H9 (cell line): ENCODE measurements at regions not wholly inside any gene's neighbourhood (a gene's known extent, or its start where the extent isn't known, plus 50 kb on each side); places are given as distances from the start of the nearest gene placed in this dataset.

ENCODE experiments used
- DNase-seq: peaks from one replicate; pipeline ENCODE4 v3.0.0-alpha.2; 2017
- H2AFZ ChIP-seq: one replicate; pipeline ENCODE4 v1.6.1; 2013; ENCODE audit warnings: mild to moderate bottlenecking, low read length, control low read depth, moderate library complexity
- H2AK5ac ChIP-seq: 2 replicates; pipeline ENCODE4 v1.6.1; 2013; ENCODE audit warnings: low read length, control low read depth, mixed read lengths; ENCODE audit not compliant: insufficient read length
- H2BK120ac ChIP-seq: one replicate; pipeline ENCODE4 v1.6.1; 2013; ENCODE audit warnings: low read depth, mild to moderate bottlenecking, low read length, control low read depth, inconsistent platforms; ENCODE audit not compliant: poor library complexity, severe bottlenecking
- H2BK12ac ChIP-seq: 2 replicates; pipeline ENCODE4 v1.6.1; 2013; ENCODE audit warnings: low read length, control low read depth, mixed read lengths, low read depth; ENCODE audit not compliant: insufficient read length
- H2BK15ac ChIP-seq: 2 replicates; pipeline ENCODE4 v1.6.1; 2013; ENCODE audit warnings: low read depth, low read length, control low read depth
- H2BK20ac ChIP-seq: one replicate; pipeline ENCODE4 v1.6.1; 2013; ENCODE audit warnings: low read depth, mild to moderate bottlenecking, low read length, control low read depth, inconsistent platforms; ENCODE audit not compliant: poor library complexity, severe bottlenecking
- H2BK5ac ChIP-seq: 2 replicates; pipeline ENCODE4 v1.6.1; 2013; ENCODE audit warnings: low read length, control low read depth, mixed read lengths; ENCODE audit not compliant: insufficient read length
- H3K14ac ChIP-seq: 2 replicates; pipeline ENCODE4 v1.6.1; 2013; ENCODE audit warnings: low read length, control low read depth; ENCODE audit not compliant: insufficient read depth
- H3K18ac ChIP-seq: 2 replicates; pipeline ENCODE4 v1.6.1; 2013; ENCODE audit warnings: low read depth, mild to moderate bottlenecking, mixed read lengths, low read length, control low read depth; ENCODE audit not compliant: insufficient read length
- H3K23ac ChIP-seq: 2 replicates; pipeline ENCODE4 v1.6.1; 2013; ENCODE audit warnings: low read length, control low read depth, mixed read lengths, low read depth; ENCODE audit not compliant: insufficient read length
- H3K23me2 ChIP-seq: 2 replicates; pipeline ENCODE4 v1.6.1; 2013; ENCODE audit warnings: low read depth, mild to moderate bottlenecking, mixed read lengths, low read length, control low read depth; ENCODE audit not compliant: insufficient read length, poor library complexity, severe bottlenecking
- H3K27ac ChIP-seq: 2 replicates; pipeline ENCODE4 v1.5.1; 2013; ENCODE audit warnings: low read length, control low read depth, mixed read lengths, low read depth; ENCODE audit not compliant: insufficient read length
- H3K27me3 ChIP-seq: 2 replicates; pipeline ENCODE4 v1.6.1; 2013; ENCODE audit warnings: low read length, control low read depth, inconsistent platforms; ENCODE audit not compliant: insufficient read depth
- H3K4ac ChIP-seq: 2 replicates; pipeline ENCODE4 v1.6.1; 2013; ENCODE audit warnings: low read depth, mild to moderate bottlenecking, control low read depth, inconsistent platforms, low read length, moderate library complexity
- H3K4me1 ChIP-seq: 2 replicates; pipeline ENCODE4 v1.6.1; 2013; ENCODE audit warnings: low read length, control low read depth, inconsistent platforms; ENCODE audit not compliant: insufficient read depth
- H3K4me2 ChIP-seq: 2 replicates; pipeline ENCODE4 v1.6.1; 2013; ENCODE audit warnings: low read length, control low read depth, mixed read lengths; ENCODE audit not compliant: insufficient read length, insufficient read depth
- H3K56ac ChIP-seq: 2 replicates; pipeline ENCODE4 v1.6.1; 2013; ENCODE audit warnings: low read depth, mild to moderate bottlenecking, mixed read lengths, low read length, control low read depth; ENCODE audit not compliant: insufficient read length
- H3K79me1 ChIP-seq: 2 replicates; pipeline ENCODE4 v1.6.1; 2013; ENCODE audit warnings: low read depth, mild to moderate bottlenecking, moderate library complexity, low read length, control low read depth, inconsistent platforms; ENCODE audit not compliant: insufficient read depth, poor library complexity, severe bottlenecking
- H3K79me2 ChIP-seq: 2 replicates; pipeline ENCODE4 v1.6.1; 2013; ENCODE audit warnings: low read length, control low read depth, inconsistent platforms; ENCODE audit not compliant: insufficient read depth
- H3K9ac ChIP-seq: 2 replicates; pipeline ENCODE4 v1.6.1; 2013; ENCODE audit warnings: low read length, control low read depth, mixed read lengths; ENCODE audit not compliant: insufficient read length; ENCODE audit errors: extremely low read depth
- H3K9me3 ChIP-seq: one replicate; pipeline ENCODE4 v1.6.1; 2013; ENCODE audit warnings: low read depth, low read length, inconsistent platforms; ENCODE audit not compliant: control insufficient read depth
- H3T11ph ChIP-seq: one replicate; pipeline ENCODE4 v1.6.1; 2013; ENCODE audit warnings: mild to moderate bottlenecking, low read length, control low read depth, inconsistent platforms
- H4K20me1 ChIP-seq: one replicate; pipeline ENCODE4 v1.6.1; 2013; ENCODE audit not compliant: control insufficient read depth, insufficient read length, insufficient read depth
- H4K5ac ChIP-seq: 2 replicates; pipeline ENCODE4 v1.6.1; 2013; ENCODE audit warnings: low read depth, mild to moderate bottlenecking, mixed read lengths, low read length, control low read depth; ENCODE audit not compliant: insufficient read length
- H4K8ac ChIP-seq: replicated peaks from 2 replicates; pipeline ENCODE4 v1.6.1; 2013; ENCODE audit warnings: low read length, control low read depth, mixed read lengths, low read depth; ENCODE audit not compliant: insufficient read length
- H4K91ac ChIP-seq: 2 replicates; pipeline ENCODE4 v1.6.1; 2013; ENCODE audit warnings: low read depth, mild to moderate bottlenecking, moderate library complexity, mixed read lengths, low read length, control low read depth; ENCODE audit not compliant: insufficient read length
- H3K27ac Mint-ChIP-seq, 3 experiments: 2 replicates in 2 of 3; 3 replicates in 1 of 3; pipeline ENCODE4 v1.8.0; 2020 to 2021; ENCODE audit warnings: mixed read lengths in 3 of 3, mild to moderate bottlenecking in 1 of 3, moderate library complexity in 1 of 3
- H3K27me3 Mint-ChIP-seq: 2 replicates; pipeline ENCODE4 v1.8.0; 2021; ENCODE audit warnings: low read depth, mild to moderate bottlenecking, moderate library complexity, mixed read lengths
- H3K36me3 Mint-ChIP-seq, 3 experiments: 2 replicates in 2 of 3; 3 replicates in 1 of 3; pipeline ENCODE4 v1.8.0; 2020 to 2021; ENCODE audit warnings: low read depth in 3 of 3, mixed read lengths in 3 of 3; ENCODE audit not compliant: insufficient read depth in 1 of 3
- H3K4me1 Mint-ChIP-seq, 2 experiments: 2 replicates each; pipeline ENCODE4 v1.8.0; 2020; ENCODE audit warnings: mixed read lengths in 2 of 2
- H3K4me3 Mint-ChIP-seq, 2 experiments: 2 replicates in 1 of 2; 3 replicates in 1 of 2; pipeline ENCODE4 v1.8.0; 2020 to 2021; ENCODE audit warnings: mild to moderate bottlenecking in 2 of 2, mixed read lengths in 2 of 2, moderate library complexity in 1 of 2
- H3K9me3 Mint-ChIP-seq, 2 experiments: 2 replicates in 1 of 2; 3 replicates in 1 of 2; pipeline ENCODE4 v1.8.0; 2020; ENCODE audit warnings: mild to moderate bottlenecking in 2 of 2, mixed read lengths in 2 of 2, moderate library complexity in 1 of 2
- WGBS: extraction: QIAGEN DNeasy Blood & Tissue Kit; methylation state at CpG from one replicate; pipeline ENCODE4 v1.1.7; 2013; ENCODE audit warnings: missing lambda C conversion rate, low lambda C conversion rate, mixed read lengths; ENCODE audit not compliant: insufficient read length; ENCODE audit errors: extremely low coverage; 5-methylcytosine and 5-hydroxymethylcytosine counted together
- TF ChIP-seq, protein P1 (sequence below): fragments of 200-600 bp; sonication (generic); conservative IDR thresholded peaks from 3 replicates; pipeline ENCODE4 v1.8.0; 2021; ENCODE audit warnings: antibody characterized with exemption, mild to moderate bottlenecking

DNA sequence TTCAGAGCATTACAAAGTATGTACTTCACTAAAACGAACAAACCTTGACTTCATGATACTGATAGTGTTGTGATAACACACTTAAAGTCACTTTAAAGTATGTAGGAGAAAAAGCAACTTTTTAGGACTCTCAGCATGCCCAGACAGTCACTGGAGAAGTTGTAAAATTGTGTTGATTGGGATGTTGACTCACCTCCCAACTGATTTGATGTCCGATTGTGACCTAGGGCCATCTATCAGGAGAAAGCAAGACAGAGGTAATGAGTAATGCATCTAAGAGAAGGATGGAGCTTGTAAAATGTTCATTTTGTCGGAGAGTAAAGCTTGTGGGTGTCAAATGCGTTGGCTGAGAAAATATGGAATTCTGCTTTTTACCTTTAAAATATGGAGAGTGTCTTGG, 135.4 kb upstream of the SEMA3D start:
- no peak overlapping the region for H2BK12ac ChIP-seq
- TF ChIP-seq, protein P1, sequence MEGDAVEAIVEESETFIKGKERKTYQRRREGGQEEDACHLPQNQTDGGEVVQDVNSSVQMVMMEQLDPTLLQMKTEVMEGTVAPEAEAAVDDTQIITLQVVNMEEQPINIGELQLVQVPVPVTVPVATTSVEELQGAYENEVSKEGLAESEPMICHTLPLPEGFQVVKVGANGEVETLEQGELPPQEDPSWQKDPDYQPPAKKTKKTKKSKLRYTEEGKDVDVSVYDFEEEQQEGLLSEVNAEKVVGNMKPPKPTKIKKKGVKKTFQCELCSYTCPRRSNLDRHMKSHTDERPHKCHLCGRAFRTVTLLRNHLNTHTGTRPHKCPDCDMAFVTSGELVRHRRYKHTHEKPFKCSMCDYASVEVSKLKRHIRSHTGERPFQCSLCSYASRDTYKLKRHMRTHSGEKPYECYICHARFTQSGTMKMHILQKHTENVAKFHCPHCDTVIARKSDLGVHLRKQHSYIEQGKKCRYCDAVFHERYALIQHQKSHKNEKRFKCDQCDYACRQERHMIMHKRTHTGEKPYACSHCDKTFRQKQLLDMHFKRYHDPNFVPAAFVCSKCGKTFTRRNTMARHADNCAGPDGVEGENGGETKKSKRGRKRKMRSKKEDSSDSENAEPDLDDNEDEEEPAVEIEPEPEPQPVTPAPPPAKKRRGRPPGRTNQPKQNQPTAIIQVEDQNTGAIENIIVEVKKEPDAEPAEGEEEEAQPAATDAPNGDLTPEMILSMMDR: no peak
- H4K8ac ChIP-seq: no peak overlapping the region
- no peak overlapping the region for H3K4ac ChIP-seq
- H3K79me1 ChIP-seq: no peaks in the 10 kb centered on the region
- no peak overlapping the region for H3K23ac ChIP-seq
- no peak overlapping the region for H2BK15ac ChIP-seq
- H3K27ac Mint-ChIP-seq: no peak overlapping the region
- no peak overlapping the region for H2BK20ac ChIP-seq
- H3K4me3 Mint-ChIP-seq: no peak overlapping the region
- H3K18ac ChIP-seq: no peak overlapping the region
- H3K4me1 Mint-ChIP-seq: no peaks in the 10 kb centered on the region
- H2BK5ac ChIP-seq: no peak overlapping the region
- no peaks in the 10 kb centered on the region for H3K79me2 ChIP-seq
- no peaks in the 10 kb centered on the region for H3K9me3 Mint-ChIP-seq
- no peak for DNase-seq
- H3K56ac ChIP-seq: no peak overlapping the region
- no peaks in the 10 kb centered on the region for H3K27me3 ChIP-seq
- H2BK120ac ChIP-seq: no peak overlapping the region
- no peak overlapping the region for H3K4me2 ChIP-seq
- H3K23me2 ChIP-seq: no peaks in the 10 kb centered on the region
- H3K9ac ChIP-seq: no peak overlapping the region
- no peak overlapping the region for H2AK5ac ChIP-seq
- no peak overlapping the region for H3T11ph ChIP-seq
- H3K14ac ChIP-seq: no peak overlapping the region
- no peak overlapping the region for H4K5ac ChIP-seq
- no peaks in the 10 kb centered on the region for H3K4me1 ChIP-seq
- no CpG with 5 or more reads among the region's 4 CpGs for WGBS
- H2AFZ ChIP-seq: no peak overlapping the region
- H3K9me3 ChIP-seq: no peaks in the 10 kb centered on the region
- no peaks in the 10 kb centered on the region for H3K36me3 Mint-ChIP-seq
- no peak overlapping the region for H4K91ac ChIP-seq
- H4K20me1 ChIP-seq: no peaks in the 10 kb centered on the region
- H3K27ac ChIP-seq: no peak overlapping the region
- no peaks in the 10 kb centered on the region for H3K27me3 Mint-ChIP-seq
